A549 (cell line): ENCODE measurements at regions not wholly inside any gene's neighbourhood (a gene's known extent, or its start where the extent isn't known, plus 50 kb on each side); places are given as distances from the start of the nearest gene placed in this dataset.

Experiments used
- CTCF ChIP-seq: fragments of >200 bp; sonication (Bioruptor Twin); formaldehyde crosslinking; IDR thresholded peaks from 3 replicates; pipeline ENCODE4 v1.5.1; 2016
- HOXA7 ChIP-seq: fragments of 250-450 bp; sonication (Bioruptor Pico); IDR thresholded peaks from 2 replicates; pipeline ENCODE4 v1.5.0; 2020; ENCODE audit warnings: mild to moderate bottlenecking, moderate library complexity
- MAX ChIP-seq: IDR thresholded peaks from 2 replicates; pipeline ENCODE4 v1.6.1; 2012
- POLR2A ChIP-seq: IDR thresholded peaks from 2 replicates; pipeline ENCODE4 v1.6.1; 2012; ENCODE audit warnings: mild to moderate bottlenecking, low read length
- REST ChIP-seq: fragments of 200-600 bp; sonication (generic); IDR thresholded peaks from 2 replicates; pipeline ENCODE4 v1.6.1; 2016; ENCODE audit warnings: antibody characterized with exemption, mild to moderate bottlenecking, moderate library complexity
- SMC3 ChIP-seq: fragments of >200 bp; sonication (Bioruptor Twin); formaldehyde crosslinking; IDR thresholded peaks from 3 replicates; pipeline ENCODE4 v1.6.1; 2018; ENCODE audit warnings: inconsistent platforms
- USF2 ChIP-seq: fragments of 450-650 bp; IDR thresholded peaks from 2 replicates; pipeline ENCODE4 v1.6.1; 2014; ENCODE audit warnings: antibody characterized with exemption
- ZFP36 ChIP-seq: fragments of 450-650 bp; IDR thresholded peaks from 2 replicates; pipeline ENCODE4 v1.6.1; 2014; ENCODE audit warnings: borderline replicate concordance; ENCODE audit not compliant: partially characterized antibody

GRCh38 chr4:22932326-22932725, 239.6 kb downstream of the GBA3 start:
- TF ChIP-seq MAX = no peak
- TF ChIP-seq CTCF = no peak
- TF ChIP-seq ZFP36 = no peak
- TF ChIP-seq SMC3 = no peak
- TF ChIP-seq POLR2A = no peak
- no peak for TF ChIP-seq USF2
- no peak for TF ChIP-seq REST
- TF ChIP-seq HOXA7 (CRISPR knock-in tag) = no peak
